NCI-H2029 treated with DMSO at 0.1 percent for 48 hours (cell line): ENCODE measurements at regions not wholly inside any gene's neighbourhood (a gene's known extent, or its start where the extent isn't known, plus 50 kb on each side); places are given as distances from the start of the nearest gene placed in this dataset.
"Not testable (repeated sequence)": the region's sequence is repeated elsewhere in the genome, so short reads cannot be mapped to it uniquely, and the experiment has no call there.

Experiments
- DNase-seq: peaks from one replicate; lab custom pipeline; 2025; lab: John Stamatoyannopoulos, UW

DNA sequence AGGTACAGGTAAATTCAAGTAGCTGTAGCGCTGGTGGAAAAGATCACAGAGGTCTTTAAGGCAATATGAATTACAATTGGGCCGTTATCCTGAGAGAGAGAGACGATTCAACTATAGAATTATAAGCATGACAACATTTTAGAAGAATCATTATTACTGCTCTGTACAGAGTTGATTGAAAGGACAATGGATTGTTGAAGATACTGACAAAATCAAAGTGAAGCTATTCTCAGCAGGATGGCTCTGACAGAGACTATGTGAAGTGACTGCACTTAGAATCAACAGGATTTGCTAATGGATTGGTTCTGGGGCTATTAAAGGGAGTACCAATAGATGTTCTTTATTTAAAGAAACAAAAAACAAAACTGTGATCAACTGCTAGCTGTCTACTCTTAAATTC, 634.8 kb upstream of the GRM3 start:
- no peak for DNase-seq

DNA sequence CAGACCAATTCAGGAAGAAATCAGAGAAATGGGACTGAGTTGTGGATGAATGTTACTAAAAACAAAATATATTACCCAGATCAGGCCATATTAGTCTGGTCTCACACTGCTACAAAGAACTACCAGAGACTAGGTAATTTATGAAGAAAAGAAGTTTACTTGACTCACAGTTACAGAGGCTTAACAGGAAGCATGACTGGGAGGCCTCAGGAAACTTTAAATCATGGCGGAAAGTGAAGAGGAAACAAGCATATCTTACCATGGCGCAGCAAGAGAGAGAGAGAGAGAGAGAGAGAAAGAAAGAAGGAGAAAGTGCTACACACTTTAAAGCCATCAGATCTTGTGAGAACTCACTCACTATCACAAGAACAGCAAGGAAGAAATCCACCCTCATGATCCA, 636.8 kb upstream of the GRM3 start:
- DNase-seq, result no peak

- DNase-seq, result no peak
Measured at GRCh38 chr7:86002858-86003257, 640.9 kb upstream of the GRM3 start.

DNA sequence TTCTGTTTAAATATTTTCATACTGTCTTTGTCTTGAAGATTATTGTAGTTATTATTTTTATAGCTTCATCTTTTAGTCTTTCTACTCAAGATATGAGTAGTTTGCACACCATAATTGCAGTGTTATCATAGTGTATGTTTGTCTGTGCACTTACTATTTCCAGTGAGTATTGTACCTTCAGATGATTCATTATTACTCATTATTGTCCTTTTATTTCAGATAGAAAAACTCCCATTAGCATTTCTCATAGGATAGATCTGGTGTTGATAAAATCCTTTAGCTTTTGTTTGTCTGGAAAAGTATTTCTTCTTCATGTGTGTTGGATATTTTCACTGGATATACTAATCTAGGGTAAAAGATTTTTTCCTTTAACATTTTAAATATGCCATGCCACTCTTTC, 646.2 kb upstream of the GRM3 start:
- no peak for DNase-seq

GRCh38 chr7:85995101-85995500, 648.6 kb upstream of the GRM3 start:
- no peak for DNase-seq

- no peak for DNase-seq
Measured at GRCh38 chr7:85980740-85981139, 663.0 kb upstream of the GRM3 start.

DNA sequence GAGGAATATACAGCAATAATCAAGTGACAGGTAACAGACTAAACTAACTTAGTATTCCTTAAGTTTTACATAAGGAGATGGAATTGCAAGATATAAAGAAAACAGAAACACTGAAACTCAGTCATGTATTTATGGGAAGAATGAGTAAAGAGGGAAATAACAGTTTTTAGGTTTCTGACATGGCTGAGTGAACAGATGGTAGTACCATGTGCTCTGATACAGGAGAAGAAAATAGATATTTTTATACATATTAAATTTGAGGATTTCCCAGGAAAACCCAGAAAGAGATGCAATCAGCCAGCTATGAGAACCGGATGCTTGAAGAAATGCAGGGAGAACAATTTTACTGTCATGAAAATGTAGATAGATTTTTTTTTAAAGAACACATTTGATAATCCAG, 669.5 kb upstream of the GRM3 start:
- no peak for DNase-seq

DNA sequence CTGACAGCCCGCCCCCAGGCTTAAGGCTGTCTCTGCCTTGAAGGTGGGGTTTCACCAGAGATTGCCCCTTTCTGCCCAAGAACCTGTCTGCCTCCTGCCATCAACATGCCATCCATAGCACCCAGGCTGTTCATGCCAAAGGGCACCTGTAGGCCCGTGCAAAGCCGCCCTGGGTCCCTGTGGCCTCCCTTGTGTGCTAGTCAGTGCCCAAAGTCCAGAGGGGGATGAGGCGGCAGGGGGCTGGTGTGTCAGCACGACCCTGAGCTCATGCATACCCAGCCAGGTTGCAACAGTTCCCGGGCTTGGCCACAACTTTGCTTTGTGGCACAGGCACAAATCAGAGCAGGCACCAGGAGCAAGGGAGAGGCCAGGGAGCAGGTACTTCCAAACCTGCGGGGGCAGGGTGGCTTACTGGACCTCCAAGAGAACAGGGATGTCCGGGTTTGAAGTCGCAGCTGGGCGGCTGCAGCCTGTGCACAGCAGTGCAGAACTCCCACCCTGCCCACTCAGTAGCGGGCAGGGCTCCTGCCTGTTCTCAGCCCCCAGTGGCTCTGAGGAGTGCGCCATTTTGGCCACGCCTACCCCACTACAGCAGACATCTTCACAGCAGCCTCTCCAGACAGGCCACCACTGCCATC, 671.1 kb upstream of the GRM3 start:
- DNase-seq, result no peak

DNA sequence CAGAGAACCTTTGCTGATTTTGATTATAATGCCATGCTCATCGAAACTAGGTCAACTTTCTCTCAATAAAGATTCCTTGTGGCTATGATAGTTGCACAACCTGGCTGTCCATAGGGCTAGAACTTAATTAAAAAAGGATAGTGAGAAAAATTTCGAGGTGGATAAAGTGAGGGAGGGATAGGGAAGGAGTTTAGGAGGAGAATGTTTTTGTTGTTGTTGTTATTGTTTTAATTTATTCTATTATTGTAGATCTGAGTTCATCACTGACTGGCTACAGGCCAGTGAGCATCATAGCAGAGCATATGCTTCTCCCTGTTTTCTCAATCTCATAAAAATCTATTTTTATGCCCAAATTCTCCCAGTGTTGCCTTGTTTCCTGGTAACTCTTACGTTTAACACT, 688.7 kb upstream of the GRM3 start:
- DNase-seq, result no peak

DNA sequence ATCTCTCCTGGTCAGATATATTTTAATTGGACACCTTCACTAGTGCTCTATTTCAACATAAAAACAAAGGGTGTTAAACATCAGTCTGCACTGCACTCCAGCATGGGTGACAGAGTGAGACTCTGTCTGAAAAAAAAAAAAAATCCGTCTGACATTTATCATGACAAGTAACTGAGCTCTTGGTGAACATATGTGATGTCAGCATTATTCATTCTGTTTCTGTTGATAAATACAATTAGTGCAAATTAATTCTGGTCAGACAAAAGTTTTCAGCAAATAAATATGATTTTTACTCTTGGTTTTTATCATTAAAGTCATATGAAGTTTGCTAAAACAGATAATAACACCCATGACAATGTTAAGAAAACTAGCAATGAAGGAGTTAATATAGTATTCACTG, 692.8 kb upstream of the GRM3 start:
- no peak for DNase-seq

GRCh38 chr7:85950418-85950817, 693.3 kb upstream of the GRM3 start:
- no peak for DNase-seq

- no peak for DNase-seq
Measured at GRCh38 chr7:85947767-85948166, 695.9 kb upstream of the GRM3 start.

DNA sequence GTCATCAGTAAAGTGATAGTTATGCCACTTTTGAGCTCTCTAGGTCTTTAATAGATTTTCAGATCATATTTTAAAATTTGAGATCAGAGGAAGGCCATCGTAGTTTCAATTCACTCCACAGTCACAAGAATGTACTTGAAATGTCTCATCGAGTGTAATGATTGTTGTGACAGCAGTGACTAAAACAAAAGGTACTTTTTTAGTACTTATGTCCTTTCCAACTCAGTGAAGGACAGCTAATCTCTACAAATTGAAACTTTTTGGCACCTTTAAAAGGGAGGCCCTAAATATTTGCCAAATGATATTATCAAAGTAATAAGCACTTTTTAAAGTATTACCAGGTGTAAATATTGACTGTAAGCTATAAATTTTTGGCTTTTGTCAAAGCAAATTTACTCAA, 702.9 kb upstream of the GRM3 start:
- DNase-seq, result no peak

DNA sequence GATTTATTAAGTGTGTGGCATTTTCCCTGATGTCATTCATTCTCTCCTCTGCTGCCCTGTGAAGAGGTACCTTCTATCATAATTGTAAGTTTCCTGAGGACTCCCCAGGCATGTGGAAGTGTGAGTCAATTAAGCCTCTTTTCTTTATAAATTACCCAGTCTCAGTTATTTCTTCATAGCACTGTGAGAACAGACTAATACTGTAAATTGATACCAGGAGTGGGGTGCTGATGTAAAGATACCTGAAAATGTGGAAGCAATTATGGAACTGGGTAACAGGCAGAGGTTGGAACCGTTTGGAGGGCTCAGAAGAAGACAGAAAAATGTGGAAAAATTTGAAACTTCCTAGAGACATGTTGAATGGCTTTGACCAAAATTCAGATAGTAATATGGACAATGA, 711.8 kb upstream of the GRM3 start:
- no peak for DNase-seq

DNA sequence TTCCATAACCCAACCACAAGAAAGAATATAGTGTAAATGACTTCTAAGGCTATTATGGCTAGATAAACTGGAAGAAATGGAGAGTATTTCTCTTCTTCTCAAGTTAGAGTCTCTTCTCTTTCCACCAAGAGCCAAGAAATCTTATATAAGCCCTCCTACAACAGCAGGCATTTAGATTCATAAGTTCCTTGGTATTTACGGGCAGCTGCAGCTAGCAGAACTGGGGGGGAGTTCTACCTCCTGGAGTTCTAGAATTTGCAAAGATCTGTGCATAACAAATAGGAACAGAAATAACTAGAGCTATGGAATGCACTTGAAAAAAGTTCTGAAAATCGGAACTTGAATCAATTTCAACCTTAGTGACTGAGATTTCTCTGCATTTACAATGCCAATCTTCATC, 715.2 kb upstream of the GRM3 start:
- no peak for DNase-seq

DNA sequence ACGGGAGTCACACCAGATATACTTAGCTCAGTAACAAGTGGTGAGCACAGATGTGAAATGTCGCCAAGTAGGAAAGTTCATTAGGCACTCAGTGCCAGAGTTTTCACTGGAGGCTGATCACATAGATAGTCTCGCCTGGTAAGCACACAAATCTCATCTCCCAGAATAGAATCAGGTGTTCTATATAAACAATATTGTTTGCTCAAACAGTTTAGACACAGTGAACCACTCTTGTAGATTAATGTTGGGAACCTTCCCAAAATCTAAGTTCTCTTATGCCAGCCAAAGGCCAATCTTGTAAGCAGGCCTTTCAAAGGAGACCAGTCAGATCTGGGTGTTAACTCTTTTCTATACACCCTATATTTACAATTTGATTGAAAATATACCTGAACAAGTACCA, 716.5 kb upstream of the GRM3 start:
- no peak for DNase-seq

DNA sequence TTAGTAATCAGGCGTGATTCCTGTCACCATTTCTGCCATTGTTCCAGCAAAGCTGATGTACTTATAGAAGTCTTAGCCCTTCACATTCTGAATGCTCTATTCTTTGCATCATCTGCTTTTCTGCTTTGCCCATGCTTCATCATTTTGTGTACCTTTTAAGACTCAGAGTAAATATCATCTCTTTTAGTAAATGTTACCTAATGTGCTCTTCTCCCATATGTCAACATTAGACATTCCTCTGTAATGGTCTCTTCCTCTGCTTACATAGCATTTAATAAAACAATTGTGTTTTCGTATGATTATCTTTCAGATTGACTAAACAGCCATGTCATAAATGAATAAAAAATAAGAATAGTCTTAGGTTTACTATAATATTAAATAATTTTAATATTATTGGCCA, 719.6 kb upstream of the GRM3 start:
- DNase-seq, result no peak

- no peak for DNase-seq
Measured at GRCh38 chr7:85916016-85916415, 727.7 kb upstream of the GRM3 start.

DNA sequence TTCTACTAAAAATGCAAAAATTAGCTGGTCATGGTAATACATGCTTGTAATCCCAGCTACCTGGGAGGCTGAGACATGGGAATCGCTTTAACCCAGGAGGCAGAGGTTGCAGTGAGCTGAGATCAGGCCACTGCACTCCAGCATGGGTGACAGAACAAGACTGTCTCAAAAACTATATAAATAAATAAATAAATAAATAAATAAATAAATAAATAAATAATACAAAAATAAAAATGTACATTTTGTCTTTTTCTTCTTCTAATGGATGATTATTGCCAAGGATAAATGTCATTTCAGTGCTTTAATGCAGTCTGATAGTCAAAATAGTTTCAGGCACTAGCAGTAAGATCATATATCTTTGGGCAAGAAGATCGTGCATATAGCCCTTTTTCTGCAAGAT, 727.6 kb upstream of the SEMA3D start:
- DNase-seq, result no peak

GRCh38 chr7:85908051-85908450, 721.2 kb upstream of the SEMA3D start:
- no peak for DNase-seq

DNA sequence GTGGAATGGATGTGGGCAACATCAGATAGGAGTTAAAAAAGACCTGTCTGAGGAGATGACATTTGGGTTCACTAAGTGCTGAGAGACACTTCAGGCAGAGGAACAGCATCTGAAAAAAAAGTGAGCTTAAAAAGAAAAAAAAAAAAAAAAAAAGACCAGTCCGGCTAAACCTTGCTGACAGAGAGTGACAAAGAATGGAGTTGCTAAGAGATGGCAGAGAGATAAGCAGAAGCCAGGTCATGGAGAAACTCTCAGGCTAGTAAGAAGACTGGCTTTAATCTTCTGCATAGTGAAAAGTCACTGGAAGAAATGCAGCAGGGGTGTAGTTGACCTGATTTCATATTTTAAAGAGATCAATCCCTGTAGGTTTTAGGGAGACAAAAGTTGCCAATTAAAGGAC, 711.1 kb upstream of the SEMA3D start:
- DNase-seq, result no peak

DNA sequence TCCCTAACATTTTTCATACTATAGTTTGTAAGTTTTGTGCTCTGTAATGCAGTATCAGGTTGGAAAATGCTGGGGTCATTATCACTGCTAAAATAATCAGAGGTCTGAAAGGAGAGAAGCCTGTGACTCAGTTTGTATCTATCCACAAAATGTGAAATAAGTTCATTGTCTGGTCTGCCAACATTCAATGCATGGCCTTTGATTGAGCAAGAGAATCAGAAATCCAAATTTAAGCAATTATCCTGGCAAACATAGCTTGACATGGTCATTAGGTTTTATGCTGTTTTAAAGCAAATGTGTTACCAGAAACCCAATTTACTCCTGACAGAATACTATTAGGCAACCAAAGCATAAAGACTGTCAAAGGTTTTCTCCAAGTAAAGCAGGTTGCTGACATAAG, 709.7 kb upstream of the SEMA3D start:
- DNase-seq, result no peak

DNA sequence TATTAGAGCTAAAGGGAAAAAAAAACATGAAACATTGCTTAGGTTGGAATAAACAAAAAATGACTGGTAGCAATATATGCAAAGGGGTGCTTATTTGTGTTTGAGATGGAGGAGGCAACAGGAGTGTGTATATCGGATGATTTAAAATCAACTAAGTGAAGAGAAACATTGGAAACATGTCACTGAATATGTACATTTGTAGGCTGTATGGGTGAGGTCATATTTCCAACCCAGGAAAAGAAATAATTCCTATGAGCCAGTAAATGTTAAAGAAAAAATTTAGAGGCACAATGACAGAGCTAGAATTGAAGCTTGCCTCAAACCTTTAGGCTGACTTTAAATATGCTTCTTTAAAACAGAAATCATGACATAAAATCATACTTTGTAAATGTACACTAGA, 709.0 kb upstream of the SEMA3D start:
- DNase-seq, result no peak

- DNase-seq, result not testable (repeated sequence)
Measured at GRCh38 chr7:85891900-85892299, 705.0 kb upstream of the SEMA3D start.
